AG08395 (cell line): ENCODE measurements at regions not wholly inside any gene's neighbourhood (a gene's known extent, or its start where the extent isn't known, plus 50 kb on each side); places are given as distances from the start of the nearest gene placed in this dataset.
"Not testable (repeated sequence)": the region's sequence is repeated elsewhere in the genome, so short reads cannot be mapped to it uniquely, and the experiment has no call there.

Source experiments
- DNase-seq: peaks from one replicate; pipeline ENCODE4 v3.0.0; 2012; ENCODE audit warnings: mixed read lengths, low spot score

- no peak for DNase-seq
Measured at GRCh38 chr9:119917175-119917574, 547.9 kb upstream of the BRINP1 start.

- no peak for DNase-seq
Measured at GRCh38 chr9:119907056-119907455, 537.8 kb upstream of the BRINP1 start.

GRCh38 chr9:119905724-119906123 lies 536.5 kb upstream of the BRINP1 start:
- no peak for DNase-seq

GRCh38 chr9:119903851-119904250 lies 534.6 kb upstream of the BRINP1 start:
- no peak for DNase-seq

GRCh38 chr9:119902611-119903010 lies 533.4 kb upstream of the BRINP1 start:
- DNase-seq: no peak

- DNase-seq: peak; percentile 59
Measured at GRCh38 chr9:119898316-119898715, 529.1 kb upstream of the BRINP1 start.

- peak; percentile 6 for DNase-seq
Measured at GRCh38 chr9:119884438-119884837, 515.2 kb upstream of the BRINP1 start.

GRCh38 chr9:119881898-119882297 lies 512.7 kb upstream of the BRINP1 start:
- DNase-seq: no peak

- DNase-seq: no peak
Measured at GRCh38 chr9:119880361-119880760, 511.1 kb upstream of the BRINP1 start.

GRCh38 chr9:119877306-119877705 lies 508.1 kb upstream of the BRINP1 start:
- DNase-seq: no peak

GRCh38 chr9:119873877-119874276 lies 504.6 kb upstream of the BRINP1 start:
- no peak for DNase-seq

- DNase-seq: not testable (repeated sequence)
Measured at GRCh38 chr9:119870251-119870650, 501.0 kb upstream of the BRINP1 start.

- no peak for DNase-seq
Measured at GRCh38 chr9:119868694-119869093, 499.5 kb upstream of the BRINP1 start.

GRCh38 chr9:119861842-119862241 lies 492.6 kb upstream of the BRINP1 start:
- no peak for DNase-seq

GRCh38 chr9:119859128-119859527 lies 489.9 kb upstream of the BRINP1 start:
- no peak for DNase-seq

- no peak for DNase-seq
Measured at GRCh38 chr9:119853126-119853525, 483.9 kb upstream of the BRINP1 start.

GRCh38 chr9:119852390-119852789 lies 483.2 kb upstream of the BRINP1 start:
- no peak for DNase-seq

GRCh38 chr9:119844431-119844830 lies 475.2 kb upstream of the BRINP1 start:
- no peak for DNase-seq

GRCh38 chr9:119841016-119841415 lies 471.8 kb upstream of the BRINP1 start:
- no peak for DNase-seq

GRCh38 chr9:119839888-119840287 lies 470.7 kb upstream of the BRINP1 start:
- no peak for DNase-seq

GRCh38 chr9:119838210-119838609 lies 469.0 kb upstream of the BRINP1 start:
- DNase-seq: no peak

- DNase-seq: no peak
Measured at GRCh38 chr9:119836036-119836435, 466.8 kb upstream of the BRINP1 start.

GRCh38 chr9:119834064-119834620 lies 464.9 kb upstream of the BRINP1 start:
- no peak for DNase-seq

GRCh38 chr9:119831309-119831708 lies 462.1 kb upstream of the BRINP1 start:
- no peak for DNase-seq

- no peak for DNase-seq
Measured at GRCh38 chr9:119829748-119830147, 460.5 kb upstream of the BRINP1 start.
